ENCODE measurements at regions not wholly inside any gene's neighbourhood (a gene's known extent, or its start where the extent isn't known, plus 50 kb on each side); places are given as distances from the start of the nearest gene placed in this dataset.

- Histone ChIP-seq H3K27ac (ENCODE audit: poor library complexity, severe bottlenecking) (no peak overlapping the region), H3K36me3 (ENCODE audit: low read depth) (no peaks in the 10 kb centered on the region), H3K4me3 (ENCODE audit: severe bottlenecking) (no peak overlapping the region), H3K4me1 (ENCODE audit: insufficient read depth, poor library complexity, severe bottlenecking) (no peaks in the 10 kb centered on the region), H3K27me3 (ENCODE audit: insufficient read depth, poor library complexity, severe bottlenecking) (no peaks in the 10 kb centered on the region), H3K9me3 (ENCODE audit: severe bottlenecking) (no peaks in the 10 kb centered on the region)
- ATAC-seq (ENCODE audit: low read depth) = 0 out of 3 replicates have a peak, but pooled peaks have one; percentile 17
- TF ChIP-seq CTCF (IDR thresholded peaks at IDR 0.05; ENCODE audit: poor library complexity, severe bottlenecking) = no peak
- DNase-seq (ENCODE audit: low spot score) = no peak
Measured at GRCh38 chr2:156845806-156846558, 409.8 kb downstream of the GPD2 start.

GRCh38 chr2:156852210-156852609 is 405.3 kb upstream of the GALNT5 start:
- no peaks in the 10 kb centered on the region for H3K36me3 ChIP-seq (ENCODE audit: low read depth)
- no peak overlapping the region for H3K4me3 ChIP-seq (ENCODE audit: severe bottlenecking)
- H3K27ac ChIP-seq (ENCODE audit: poor library complexity, severe bottlenecking) = no peak overlapping the region
- DNase-seq (ENCODE audit: low spot score) (no peak), ATAC-seq (ENCODE audit: low read depth) (no peak)
- no peaks in the 10 kb centered on the region for H3K4me1 ChIP-seq (ENCODE audit: insufficient read depth, poor library complexity, severe bottlenecking)
- no peaks in the 10 kb centered on the region for H3K9me3 ChIP-seq (ENCODE audit: severe bottlenecking)
- TF ChIP-seq CTCF (IDR thresholded peaks at IDR 0.05; ENCODE audit: poor library complexity, severe bottlenecking) = no peak
- no peaks in the 10 kb centered on the region for H3K27me3 ChIP-seq (ENCODE audit: insufficient read depth, poor library complexity, severe bottlenecking)

- Histone ChIP-seq H3K27me3 (ENCODE audit: insufficient read depth, poor library complexity, severe bottlenecking) (no peaks in the 10 kb centered on the region), H3K4me3 (ENCODE audit: severe bottlenecking) (no peak overlapping the region), H3K36me3 (ENCODE audit: low read depth) (no peaks in the 10 kb centered on the region), H3K27ac (ENCODE audit: poor library complexity, severe bottlenecking) (no peak overlapping the region), H3K4me1 (ENCODE audit: insufficient read depth, poor library complexity, severe bottlenecking) (no peaks in the 10 kb centered on the region), H3K9me3 (ENCODE audit: severe bottlenecking) (no peaks in the 10 kb centered on the region)
- DNase-seq (ENCODE audit: low spot score) (no peak), ATAC-seq (ENCODE audit: low read depth) (no peak)
- no peak for TF ChIP-seq CTCF (IDR thresholded peaks at IDR 0.05; ENCODE audit: poor library complexity, severe bottlenecking)
Measured at GRCh38 chr2:156852681-156853080, 404.8 kb upstream of the GALNT5 start.

GRCh38 chr2:156864325-156864724 is 393.2 kb upstream of the GALNT5 start:
- Histone ChIP-seq H3K36me3 (ENCODE audit: low read depth) (no peaks in the 10 kb centered on the region), H3K4me1 (ENCODE audit: insufficient read depth, poor library complexity, severe bottlenecking) (peaks cover 9% of the 10 kb centered on the region), H3K9me3 (ENCODE audit: severe bottlenecking) (no peaks in the 10 kb centered on the region), H3K27ac (ENCODE audit: poor library complexity, severe bottlenecking) (no peak overlapping the region), H3K27me3 (ENCODE audit: insufficient read depth, poor library complexity, severe bottlenecking) (no peaks in the 10 kb centered on the region), H3K4me3 (ENCODE audit: severe bottlenecking) (no peak overlapping the region)
- no peak for ATAC-seq (ENCODE audit: low read depth)
- TF ChIP-seq CTCF (IDR thresholded peaks at IDR 0.05; ENCODE audit: poor library complexity, severe bottlenecking) = no peak
- DNase-seq (ENCODE audit: low spot score) = no peak

GRCh38 chr2:156864753-156865152 is 392.8 kb upstream of the GALNT5 start:
- no peak overlapping the region for H3K27ac ChIP-seq (ENCODE audit: poor library complexity, severe bottlenecking)
- H3K36me3 ChIP-seq (ENCODE audit: low read depth) = no peaks in the 10 kb centered on the region
- DNase-seq (ENCODE audit: low spot score) (no peak), ATAC-seq (ENCODE audit: low read depth) (no peak)
- no peaks in the 10 kb centered on the region for H3K27me3 ChIP-seq (ENCODE audit: insufficient read depth, poor library complexity, severe bottlenecking)
- H3K9me3 ChIP-seq (ENCODE audit: severe bottlenecking) = no peaks in the 10 kb centered on the region
- H3K4me1 ChIP-seq (ENCODE audit: insufficient read depth, poor library complexity, severe bottlenecking) = peaks cover 9% of the 10 kb centered on the region
- TF ChIP-seq CTCF (IDR thresholded peaks at IDR 0.05; ENCODE audit: poor library complexity, severe bottlenecking) = no peak
- no peak overlapping the region for H3K4me3 ChIP-seq (ENCODE audit: severe bottlenecking)
